Choroid plexus epithelial cell (primary cell): ENCODE measurements at regions not wholly inside any gene's neighbourhood (a gene's known extent, or its start where the extent isn't known, plus 50 kb on each side); places are given as distances from the start of the nearest gene placed in this dataset.
"Not testable (repeated sequence)": the region's sequence is repeated elsewhere in the genome, so short reads cannot be mapped to it uniquely, and the experiment has no call there.

Source experiments
- DNase-seq: peaks from one replicate; pipeline ENCODE4 v3.0.0-alpha.2; 2010; ENCODE audit warnings: low read depth
- H3K4me3 ChIP-seq: 2 replicates; pipeline ENCODE4 v1.5.1; 2011; ENCODE audit warnings: low read depth, mild to moderate bottlenecking, control low read depth, low read length, moderate library complexity
- CTCF ChIP-seq: conservative IDR thresholded peaks from 2 replicates; pipeline ENCODE4 v1.5.1; 2011; ENCODE audit warnings: low read depth, mild to moderate bottlenecking, control low read depth, inconsistent platforms, low read length, moderate library complexity

GRCh38 chr3:63135367-63135766 lies 142.7 kb upstream of the SYNPR start:
- DNase-seq: no peak
- no peak overlapping the region for H3K4me3 ChIP-seq
- no peak for TF ChIP-seq CTCF

GRCh38 chr3:63136249-63136648 lies 141.9 kb upstream of the SYNPR start:
- DNase-seq, H3K4me3 ChIP-seq: not testable (repeated sequence)

- DNase-seq: no peak
These were observed 135.4 kb upstream of the SYNPR start for GRCh38 chr3:63142681-63143080.

GRCh38 chr3:63146154-63146553 lies 132.0 kb upstream of the SYNPR start:
- H3K4me3 ChIP-seq: no peak overlapping the region
- no peak for DNase-seq
- no peak for TF ChIP-seq CTCF

More at GRCh38 chr3:63142681-63143080, 135.4 kb upstream of the SYNPR start:
- no peak for TF ChIP-seq CTCF
- no peak overlapping the region for H3K4me3 ChIP-seq

GRCh38 chr3:63150880-63151279 lies 127.2 kb upstream of the SYNPR start:
- no peak for DNase-seq
- TF ChIP-seq CTCF: no peak
- no peak overlapping the region for H3K4me3 ChIP-seq

GRCh38 chr3:63151897-63152296 lies 126.2 kb upstream of the SYNPR start:
- DNase-seq: no peak
- H3K4me3 ChIP-seq: no peak overlapping the region
- no peak for TF ChIP-seq CTCF

GRCh38 chr3:63159764-63160163 lies 118.3 kb upstream of the SYNPR start:
- no peak for TF ChIP-seq CTCF

GRCh38 chr3:63167113-63167512 lies 111.0 kb upstream of the SYNPR start:
- no peak for DNase-seq
- no peak for TF ChIP-seq CTCF
- no peak overlapping the region for H3K4me3 ChIP-seq

More at GRCh38 chr3:63159764-63160163, 118.3 kb upstream of the SYNPR start:
- H3K4me3 ChIP-seq: no peak overlapping the region
- DNase-seq: no peak
